Activated naive CD8-positive, alpha-beta T cell (primary cell): ENCODE measurements at regions not wholly inside any gene's neighbourhood (a gene's known extent, or its start where the extent isn't known, plus 50 kb on each side); places are given as distances from the start of the nearest gene placed in this dataset.
"Not testable (repeated sequence)": the region's sequence is repeated elsewhere in the genome, so short reads cannot be mapped to it uniquely, and the experiment has no call there.

Experiments
- H3K27ac Mint-ChIP-seq: one replicate; pipeline ENCODE4 v1.8.0; 2021; ENCODE audit warnings: mixed read lengths
- H3K27me3 Mint-ChIP-seq: one replicate; pipeline ENCODE4 v1.8.0; 2021; ENCODE audit warnings: mixed read lengths
- H3K36me3 Mint-ChIP-seq: one replicate; pipeline ENCODE4 v1.8.0; 2021; ENCODE audit warnings: mixed read lengths
- H3K4me1 Mint-ChIP-seq: one replicate; pipeline ENCODE4 v1.8.0; 2021; ENCODE audit warnings: low read depth, mixed read lengths
- H3K4me3 Mint-ChIP-seq: one replicate; pipeline ENCODE4 v1.8.0; 2021; ENCODE audit warnings: mild to moderate bottlenecking, mixed read lengths
- H3K9me3 Mint-ChIP-seq: one replicate; pipeline ENCODE4 v1.8.0; 2021; ENCODE audit warnings: low read depth, mixed read lengths

DNA sequence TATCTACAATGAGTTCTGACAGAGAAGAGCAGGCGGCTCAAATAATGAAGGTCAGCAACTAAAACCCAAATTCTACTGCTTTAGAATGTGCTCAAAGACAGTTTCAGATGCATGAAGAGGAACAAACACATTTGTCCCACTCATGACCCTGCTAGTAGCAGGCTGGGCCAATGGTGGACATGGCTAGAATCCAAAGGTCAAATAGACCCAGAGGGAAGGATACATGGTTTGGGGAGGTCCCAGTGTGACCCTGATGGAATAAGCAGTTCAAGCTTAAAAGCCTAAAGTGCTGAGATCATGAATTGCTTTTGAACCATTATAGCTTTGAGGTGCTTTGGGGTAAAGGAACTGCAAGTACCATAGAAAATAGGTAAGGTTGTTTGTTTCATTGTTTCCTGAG, 450.7 kb downstream of the MID1IP1 start:
- peak overlapping the region; percentile 10 for H3K27ac Mint-ChIP-seq
- peaks cover 34% of the 10 kb centered on the region for H3K4me1 Mint-ChIP-seq
- no peak overlapping the region for H3K4me3 Mint-ChIP-seq
- H3K9me3 Mint-ChIP-seq = no peaks in the 10 kb centered on the region
- no peaks in the 10 kb centered on the region for H3K27me3 Mint-ChIP-seq
- peaks cover 2% of the 10 kb centered on the region for H3K36me3 Mint-ChIP-seq

DNA sequence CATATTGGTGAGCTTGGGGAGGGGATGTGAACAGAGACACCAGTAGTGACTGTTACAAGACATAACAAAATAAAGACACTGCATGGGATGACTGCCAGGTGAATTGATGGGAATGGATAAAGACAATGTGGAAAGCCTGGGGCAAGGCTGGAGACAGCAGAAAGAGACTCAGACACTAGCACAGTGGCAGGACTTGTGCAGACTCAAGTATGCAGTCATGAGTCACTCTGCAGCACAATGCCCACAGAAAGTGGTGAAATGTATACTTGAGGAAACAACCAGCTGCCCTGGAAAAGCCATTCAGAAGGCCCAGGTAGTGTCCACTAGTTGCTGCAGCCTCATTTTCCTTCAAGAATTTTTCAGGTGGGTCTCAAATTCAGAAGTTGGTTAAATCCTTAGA, 452.3 kb downstream of the MID1IP1 start:
- Mint-ChIP-seq H3K9me3 (no peaks in the 10 kb centered on the region), H3K27me3 (no peaks in the 10 kb centered on the region), H3K4me1 (peaks cover 34% of the 10 kb centered on the region), H3K36me3 (peaks cover 2% of the 10 kb centered on the region), H3K4me3 (no peak overlapping the region), H3K27ac (no peak overlapping the region)

DNA sequence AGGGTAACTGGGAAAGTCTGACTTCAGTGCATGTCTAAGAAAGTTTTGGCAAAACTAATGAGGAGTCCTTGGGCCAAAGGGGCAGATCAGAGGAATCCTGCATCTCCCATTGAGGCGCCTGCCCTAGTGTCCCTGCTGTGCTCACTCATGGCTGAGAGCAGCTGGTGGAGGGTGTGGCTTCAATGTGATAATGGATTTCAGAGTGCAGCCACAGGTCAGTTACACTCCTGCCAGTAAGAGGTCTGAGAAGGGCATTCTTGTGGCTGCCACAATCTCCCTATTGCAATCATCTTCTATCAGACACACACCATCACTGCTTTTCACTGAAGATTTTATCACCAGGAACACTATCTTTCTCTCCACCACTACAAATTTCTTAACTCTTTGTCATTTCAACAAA, 457.1 kb downstream of the MID1IP1 start:
- H3K9me3 Mint-ChIP-seq = no peaks in the 10 kb centered on the region
- peaks cover 28% of the 10 kb centered on the region for H3K4me1 Mint-ChIP-seq
- no peaks in the 10 kb centered on the region for H3K27me3 Mint-ChIP-seq
- no peak overlapping the region for H3K27ac Mint-ChIP-seq
- H3K36me3 Mint-ChIP-seq = peaks cover 2% of the 10 kb centered on the region
- no peak overlapping the region for H3K4me3 Mint-ChIP-seq

DNA sequence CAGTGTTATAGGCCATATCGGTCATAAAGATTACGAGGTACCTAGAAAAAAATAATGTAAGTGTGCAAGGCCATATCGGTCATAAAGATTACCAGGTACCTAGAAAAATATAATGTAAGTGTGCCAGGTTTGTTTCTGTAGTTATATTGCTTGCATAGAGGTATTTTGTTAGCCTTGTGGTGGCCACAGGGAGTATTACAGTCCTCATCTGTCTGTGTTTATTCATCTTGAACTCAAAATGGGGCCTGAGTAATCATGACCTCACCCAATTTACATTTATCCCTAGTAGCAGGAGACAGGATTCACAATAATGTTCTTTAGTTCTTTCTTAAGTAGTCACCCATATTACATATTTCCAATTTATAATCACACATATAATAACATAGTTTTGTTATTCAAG, 459.7 kb downstream of the MID1IP1 start:
- peak overlapping the region; percentile 91 for H3K27ac Mint-ChIP-seq
- H3K4me3 Mint-ChIP-seq = no peak overlapping the region
- H3K9me3 Mint-ChIP-seq = no peaks in the 10 kb centered on the region
- no peaks in the 10 kb centered on the region for H3K27me3 Mint-ChIP-seq
- peaks cover 44% of the 10 kb centered on the region for H3K4me1 Mint-ChIP-seq
- H3K36me3 Mint-ChIP-seq = peaks cover under 1% of the 10 kb centered on the region

DNA sequence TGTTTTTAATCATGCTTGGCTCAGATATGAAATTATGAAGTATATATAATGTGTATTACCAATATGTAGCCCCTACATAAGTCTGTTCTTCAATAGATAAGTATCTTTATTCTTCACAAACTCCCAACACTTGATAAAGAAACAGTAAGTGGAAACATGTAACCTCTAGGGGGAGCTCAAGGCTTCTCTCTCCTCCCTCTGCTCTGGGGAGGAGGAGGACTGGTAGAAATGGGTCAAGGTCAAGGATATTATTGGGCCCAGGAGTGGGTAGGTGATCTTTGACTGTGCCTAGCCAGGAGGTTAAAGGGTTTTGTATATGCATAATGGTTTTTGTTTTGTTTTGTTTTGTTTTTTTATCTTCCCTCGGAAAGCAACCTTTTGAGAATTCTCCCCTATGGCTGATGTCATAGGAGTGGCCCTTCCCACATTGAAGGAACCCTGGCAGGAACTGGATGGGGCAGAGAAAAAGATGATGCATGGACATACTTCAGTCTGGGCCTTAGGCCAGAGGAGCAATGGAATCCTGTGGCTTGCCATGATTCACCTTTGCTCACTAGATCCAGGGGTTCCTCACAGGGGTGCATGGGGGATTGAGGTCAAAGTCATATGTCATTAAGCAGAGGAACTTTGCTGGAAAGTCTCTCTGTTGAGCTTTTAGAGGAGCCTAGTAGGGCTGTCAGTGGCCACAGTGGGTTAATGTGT, 460.3 kb downstream of the MID1IP1 start:
- H3K27ac Mint-ChIP-seq = peak overlapping the region; percentile 91
- peaks cover 50% of the 10 kb centered on the region for H3K4me1 Mint-ChIP-seq
- H3K27me3 Mint-ChIP-seq = no peaks in the 10 kb centered on the region
- H3K4me3 Mint-ChIP-seq = no peak overlapping the region
- no peaks in the 10 kb centered on the region for H3K36me3 Mint-ChIP-seq
- H3K9me3 Mint-ChIP-seq = no peaks in the 10 kb centered on the region

DNA sequence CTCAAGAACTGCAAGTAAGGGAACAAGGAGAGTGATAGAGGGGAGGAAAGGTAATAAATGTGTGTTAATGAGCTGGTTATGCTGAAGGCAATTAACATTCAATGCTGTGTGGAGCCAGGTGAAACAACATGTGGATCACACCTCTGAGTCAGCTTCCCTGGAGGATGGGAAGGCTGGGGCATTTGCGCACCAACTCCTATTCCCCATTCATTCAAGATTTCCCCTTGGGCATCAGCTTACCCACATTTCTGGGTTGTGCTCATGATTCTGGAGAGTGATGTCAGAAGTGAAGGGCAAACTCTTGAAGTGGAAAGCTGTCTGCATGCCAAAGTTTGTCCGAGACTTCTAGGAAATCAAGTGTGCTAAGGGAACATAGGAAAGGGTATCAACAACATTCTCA, 461.4 kb downstream of the MID1IP1 start:
- H3K4me1 Mint-ChIP-seq = peaks cover 53% of the 10 kb centered on the region
- H3K9me3 Mint-ChIP-seq = no peaks in the 10 kb centered on the region
- peak overlapping the region; percentile 85 for H3K27ac Mint-ChIP-seq
- H3K36me3 Mint-ChIP-seq = no peaks in the 10 kb centered on the region
- no peaks in the 10 kb centered on the region for H3K27me3 Mint-ChIP-seq
- no peak overlapping the region for H3K4me3 Mint-ChIP-seq

DNA sequence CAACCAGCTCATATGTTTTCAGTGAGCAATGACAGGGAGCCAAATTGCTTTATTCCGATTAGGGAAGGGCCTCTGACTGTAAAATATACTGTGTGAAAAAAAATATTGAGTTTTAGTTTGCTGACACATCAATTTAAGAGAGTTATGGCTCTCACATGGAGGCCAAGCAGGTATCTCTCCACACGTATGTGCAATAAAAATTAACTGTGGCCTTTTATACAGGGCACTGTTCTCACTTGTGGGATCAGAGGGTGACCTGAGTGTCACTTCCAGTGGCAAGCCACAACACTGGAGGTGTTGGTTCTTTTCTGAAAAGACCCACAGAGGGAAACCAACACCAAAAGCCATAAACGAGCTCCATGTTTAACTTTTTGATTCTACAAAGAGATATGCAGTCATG, 462.8 kb downstream of the MID1IP1 start:
- H3K4me1 Mint-ChIP-seq = peaks cover 66% of the 10 kb centered on the region
- no peaks in the 10 kb centered on the region for H3K9me3 Mint-ChIP-seq
- H3K4me3 Mint-ChIP-seq = no peak overlapping the region
- peak overlapping the region; percentile 28 for H3K27ac Mint-ChIP-seq
- no peaks in the 10 kb centered on the region for H3K27me3 Mint-ChIP-seq
- H3K36me3 Mint-ChIP-seq = peaks cover 3% of the 10 kb centered on the region

DNA sequence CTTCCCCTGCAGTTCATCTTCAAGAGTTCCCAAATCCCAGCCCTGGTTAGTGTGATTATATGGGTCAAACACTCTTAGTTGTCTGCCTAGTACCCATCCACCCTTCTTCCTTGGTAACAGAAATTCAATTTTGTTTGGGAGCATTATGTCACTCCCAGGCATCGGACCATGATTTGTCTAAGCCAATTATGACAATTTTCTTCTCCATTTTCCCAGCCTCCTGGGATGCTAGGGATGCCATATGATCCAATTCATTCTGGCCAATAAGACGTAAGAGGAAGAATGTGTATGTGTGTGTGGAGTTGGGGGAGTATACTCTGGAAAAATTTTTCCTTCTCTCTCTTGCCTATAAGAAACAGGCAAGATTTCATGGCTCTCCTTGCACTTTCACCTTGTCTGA, 465.9 kb downstream of the MID1IP1 start:
- Mint-ChIP-seq H3K9me3 (no peaks in the 10 kb centered on the region), H3K4me3 (no peak overlapping the region), H3K36me3 (peaks cover 3% of the 10 kb centered on the region), H3K27me3 (no peaks in the 10 kb centered on the region), H3K27ac (peak overlapping the region; percentile 90), H3K4me1 (peaks cover 53% of the 10 kb centered on the region)

DNA sequence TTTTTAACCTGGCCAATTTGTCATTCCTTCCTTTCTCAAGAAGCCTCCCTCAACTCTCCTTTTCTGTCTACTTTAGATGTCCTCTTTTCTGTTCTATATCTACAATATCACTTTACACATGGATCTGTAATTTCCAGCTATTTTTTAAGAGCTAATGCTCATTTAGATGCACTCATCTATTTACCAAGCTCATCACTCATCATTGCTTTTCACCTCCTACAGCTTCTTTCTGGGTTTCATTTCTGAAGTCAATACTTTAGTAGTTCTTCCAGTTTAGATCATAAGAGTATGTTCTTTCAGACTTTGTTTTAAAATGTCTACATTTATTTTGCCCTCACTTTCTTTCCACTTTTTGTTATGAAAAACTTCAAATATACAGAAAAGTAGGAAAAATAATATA, 466.9 kb downstream of the MID1IP1 start:
- no peaks in the 10 kb centered on the region for H3K27me3 Mint-ChIP-seq
- H3K4me3 Mint-ChIP-seq = peak overlapping the region; percentile 30
- peak overlapping the region; percentile 90 for H3K27ac Mint-ChIP-seq
- H3K36me3 Mint-ChIP-seq = peaks cover 3% of the 10 kb centered on the region
- peaks cover 43% of the 10 kb centered on the region for H3K4me1 Mint-ChIP-seq
- H3K9me3 Mint-ChIP-seq = no peaks in the 10 kb centered on the region

DNA sequence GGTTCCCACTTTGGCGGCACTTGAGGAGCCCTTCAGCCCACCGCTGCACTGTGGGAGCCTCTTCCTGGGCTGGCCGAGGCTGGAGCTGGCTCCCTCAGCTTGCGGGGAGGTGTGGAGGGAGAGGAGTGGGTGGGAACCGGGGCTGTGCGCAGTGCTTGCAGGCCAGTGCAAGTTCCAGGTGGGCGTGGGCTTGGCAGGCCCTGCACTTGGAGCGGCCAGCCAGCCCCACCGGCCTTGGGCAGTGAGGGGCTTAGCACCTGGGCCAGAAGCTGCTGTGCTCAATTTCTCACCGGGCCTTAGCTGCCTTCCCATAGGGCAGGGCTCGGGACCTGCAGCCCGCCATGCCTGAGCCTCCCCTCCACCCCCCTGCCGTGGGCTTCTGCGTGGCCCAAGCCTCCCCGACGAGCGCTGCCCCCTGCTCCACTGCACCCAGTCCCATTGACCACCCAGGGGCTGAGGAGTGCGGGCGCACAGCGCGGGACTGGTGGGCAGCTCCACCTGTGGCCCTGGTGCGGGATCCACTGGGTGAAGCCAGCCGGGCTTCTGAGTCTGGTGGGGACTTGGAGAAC, 474.3 kb downstream of the MID1IP1 start:
- H3K4me3 Mint-ChIP-seq = no peak overlapping the region
- peaks cover 2% of the 10 kb centered on the region for H3K4me1 Mint-ChIP-seq
- H3K27ac Mint-ChIP-seq = no peak overlapping the region
- no peaks in the 10 kb centered on the region for H3K9me3 Mint-ChIP-seq
- no peaks in the 10 kb centered on the region for H3K36me3 Mint-ChIP-seq
- H3K27me3 Mint-ChIP-seq = no peaks in the 10 kb centered on the region

DNA sequence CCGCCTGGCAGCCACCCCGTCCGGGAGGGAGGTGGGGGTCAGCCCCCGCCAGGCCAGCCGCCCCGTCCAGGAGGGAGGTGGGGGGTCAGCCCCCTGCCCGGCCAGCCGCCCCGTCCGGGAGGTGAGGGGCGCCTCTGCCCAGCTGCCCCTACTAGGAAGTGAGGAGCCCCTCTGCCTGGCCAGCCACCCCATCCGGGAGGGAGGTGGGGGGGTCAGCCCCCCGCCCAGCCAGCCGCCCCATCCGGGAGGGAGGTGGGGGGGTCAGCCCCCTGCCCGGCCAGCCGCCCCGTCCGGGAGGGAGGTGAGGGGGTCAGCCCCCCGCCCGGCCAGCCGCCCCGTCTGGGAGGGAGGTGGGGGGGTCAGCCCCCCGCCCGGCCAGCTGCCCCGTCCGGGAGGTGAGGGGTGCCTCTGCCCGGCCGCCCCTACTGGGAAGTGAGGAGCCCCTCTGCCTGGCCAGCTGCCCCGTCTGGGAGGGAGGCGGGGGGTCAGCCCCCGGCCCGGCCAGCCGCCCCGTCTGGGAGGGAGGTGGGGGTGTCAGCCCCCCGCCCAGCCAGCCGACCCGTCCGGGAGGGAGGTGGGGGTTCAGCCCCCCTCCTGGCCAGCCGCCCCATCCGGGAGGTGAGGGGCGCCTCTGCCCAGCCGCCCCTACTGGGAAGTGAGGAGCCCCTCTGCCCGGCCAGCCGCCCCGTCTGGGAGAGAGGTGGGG, 476.6 kb downstream of the MID1IP1 start:
- H3K27me3 Mint-ChIP-seq, H3K4me3 Mint-ChIP-seq, H3K27ac Mint-ChIP-seq, H3K4me1 Mint-ChIP-seq, H3K36me3 Mint-ChIP-seq, H3K9me3 Mint-ChIP-seq: not testable (repeated sequence)

DNA sequence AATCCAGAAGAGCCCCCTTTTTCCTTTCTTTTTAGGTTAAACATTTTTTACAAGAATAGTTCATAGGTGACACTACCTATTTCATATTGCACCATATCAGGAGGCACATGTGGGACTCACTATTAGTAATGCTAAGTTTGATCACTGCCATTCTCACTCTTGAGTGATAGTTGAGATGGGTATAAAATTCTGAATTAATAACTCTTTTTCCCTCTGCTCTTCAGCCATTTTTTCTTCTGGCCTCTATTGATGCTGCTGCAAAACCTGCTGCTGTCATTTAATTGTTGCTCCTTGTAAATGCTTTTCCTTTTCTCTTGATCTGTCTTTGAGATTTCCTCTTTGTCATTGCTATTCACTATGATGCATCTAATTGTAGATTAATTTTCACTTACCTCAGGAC, 482.0 kb downstream of the MID1IP1 start:
- Mint-ChIP-seq H3K9me3 (peaks cover 7% of the 10 kb centered on the region), H3K36me3 (peaks cover 5% of the 10 kb centered on the region), H3K4me1 (no peaks in the 10 kb centered on the region)

DNA sequence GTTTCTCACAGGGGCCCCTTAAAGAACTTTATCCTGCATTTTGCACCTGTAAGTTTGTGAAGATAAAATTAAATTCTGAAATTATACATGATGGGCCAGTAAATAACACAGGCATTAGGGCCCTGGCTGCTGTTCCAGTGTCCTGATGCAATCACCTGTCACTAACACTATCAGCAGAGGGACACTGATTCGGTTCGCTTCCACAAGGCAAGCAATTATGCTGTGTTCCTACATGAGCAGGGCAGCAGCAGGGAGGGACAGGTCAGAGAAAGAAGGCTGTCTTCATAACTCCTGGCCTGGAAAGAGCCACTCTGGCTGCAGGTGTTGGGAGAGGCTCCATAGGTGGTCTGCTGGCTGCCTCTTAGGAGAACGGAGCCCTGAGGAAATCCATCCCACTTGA, 487.3 kb downstream of the MID1IP1 start:
- H3K27me3 Mint-ChIP-seq = no peaks in the 10 kb centered on the region
- H3K4me3 Mint-ChIP-seq = no peak overlapping the region
- peaks cover 7% of the 10 kb centered on the region for H3K9me3 Mint-ChIP-seq
- peaks cover 15% of the 10 kb centered on the region for H3K4me1 Mint-ChIP-seq
- no peak overlapping the region for H3K27ac Mint-ChIP-seq
- H3K36me3 Mint-ChIP-seq = peaks cover 2% of the 10 kb centered on the region

More for the DNA sequence above, 482.0 kb downstream of the MID1IP1 start:
- no peaks in the 10 kb centered on the region for H3K27me3 Mint-ChIP-seq
- no peak overlapping the region for H3K4me3 Mint-ChIP-seq
- H3K27ac Mint-ChIP-seq = no peak overlapping the region

DNA sequence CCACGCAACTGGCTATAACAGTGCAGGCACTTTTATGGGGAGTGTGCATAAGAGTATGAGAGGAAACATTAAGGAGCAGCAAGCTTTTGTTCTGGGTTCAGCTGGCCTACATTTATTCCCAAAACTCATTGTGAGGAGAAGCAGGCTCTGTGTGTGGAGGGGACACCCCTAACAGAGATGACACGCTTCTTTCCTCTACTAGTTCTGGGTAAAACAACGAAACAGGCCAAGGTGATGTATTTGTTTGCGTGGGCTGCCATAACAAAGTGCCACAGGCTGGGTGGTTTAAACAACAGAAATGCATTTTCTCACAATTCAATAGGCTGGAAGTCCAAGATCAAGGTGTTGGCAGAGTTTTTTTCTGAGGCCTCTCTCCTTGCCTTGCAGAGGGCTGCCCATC, 488.6 kb downstream of the MID1IP1 start:
- no peak overlapping the region for H3K27ac Mint-ChIP-seq
- peaks cover 15% of the 10 kb centered on the region for H3K4me1 Mint-ChIP-seq
- H3K9me3 Mint-ChIP-seq = no peaks in the 10 kb centered on the region
- H3K27me3 Mint-ChIP-seq = no peaks in the 10 kb centered on the region
- no peaks in the 10 kb centered on the region for H3K36me3 Mint-ChIP-seq
- no peak overlapping the region for H3K4me3 Mint-ChIP-seq

DNA sequence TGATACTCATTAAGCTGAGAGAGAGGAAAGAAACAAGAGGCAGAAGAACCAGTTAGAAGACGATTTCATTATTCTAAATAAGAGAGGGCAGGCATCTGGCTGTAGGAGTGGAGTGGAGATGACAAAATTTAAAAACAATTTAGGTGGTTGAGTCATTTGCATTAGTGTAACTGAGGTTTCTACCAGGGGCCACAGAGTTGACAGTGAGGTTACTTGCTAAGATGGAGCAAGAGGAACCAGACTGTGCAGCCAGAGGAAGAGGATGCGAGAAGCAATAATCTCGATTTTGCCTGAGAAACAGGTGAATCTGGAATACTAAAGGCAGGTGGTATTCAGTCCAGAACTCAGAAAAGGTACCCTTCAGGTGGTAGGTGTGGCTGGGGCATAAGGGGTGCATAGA, 491.9 kb downstream of the MID1IP1 start:
- Mint-ChIP-seq H3K27ac (peak overlapping the region; percentile 68), H3K4me3 (no peak overlapping the region), H3K36me3 (peaks cover 7% of the 10 kb centered on the region), H3K27me3 (no peaks in the 10 kb centered on the region), H3K4me1 (peaks cover 38% of the 10 kb centered on the region), H3K9me3 (no peaks in the 10 kb centered on the region)
